T-helper 17 cell (primary cell): ENCODE measurements at regions not wholly inside any gene's neighbourhood (a gene's known extent, or its start where the extent isn't known, plus 50 kb on each side); places are given as distances from the start of the nearest gene placed in this dataset.
"Not testable (repeated sequence)": the region's sequence is repeated elsewhere in the genome, so short reads cannot be mapped to it uniquely, and the experiment has no call there.

Experiments
- ATAC-seq: fragments of 150-1000 bp; cut with Tn5 transposase; 2 replicates; pipeline ENCODE4 v1.10.0; 2021; ENCODE audit warnings: mild to moderate bottlenecking, moderate library complexity
- DNase-seq, 3 donors: peaks; one replicate each; pipeline versions ENCODE4 v3.0.0 to v3.0.0-alpha.2; 2020 to 2021
- H3K9me3 ChIP-seq: one replicate; pipeline ENCODE4 v1.7.0; 2013; ENCODE audit warnings: low read length, mild to moderate bottlenecking; ENCODE audit not compliant: control insufficient read depth, poor library complexity, severe bottlenecking
- H3K27ac Mint-ChIP-seq: one replicate; pipeline ENCODE4 v1.8.0; 2022; ENCODE audit warnings: mild to moderate bottlenecking, moderate library complexity, mixed read lengths
- H3K27me3 Mint-ChIP-seq: one replicate; pipeline ENCODE4 v1.8.0; 2022; ENCODE audit warnings: mixed read lengths
- H3K36me3 Mint-ChIP-seq: one replicate; pipeline ENCODE4 v1.8.0; 2022; ENCODE audit warnings: low read depth, mixed read lengths
- H3K4me1 Mint-ChIP-seq: one replicate; pipeline ENCODE4 v1.8.0; 2022; ENCODE audit warnings: mild to moderate bottlenecking, mixed read lengths
- H3K4me3 Mint-ChIP-seq: one replicate; pipeline ENCODE4 v1.8.0; 2022; ENCODE audit warnings: mild to moderate bottlenecking, moderate library complexity, mixed read lengths

- ATAC-seq (no peak), DNase-seq (peak in 1 of 3 donors; percentile 14)
- Mint-ChIP-seq H3K27ac (peak overlapping the region; percentile 96), H3K27me3 (peaks cover 33% of the 10 kb centered on the region), H3K36me3 (no peaks in the 10 kb centered on the region), H3K4me3 (peak overlapping the region; percentile 87), H3K4me1 (peaks cover 41% of the 10 kb centered on the region)
- H3K9me3 ChIP-seq = no peaks in the 10 kb centered on the region
These were observed 113.2 kb downstream of the KCNRG start for GRCh38 chr13:50128428-50128931.

GRCh38 chr13:50129081-50129705 is 113.9 kb downstream of the KCNRG start:
- ATAC-seq (no peak), DNase-seq (peak in 1 of 3 donors; percentile 11)
- Mint-ChIP-seq H3K27ac (peak overlapping the region; percentile 96), H3K36me3 (peaks cover 3% of the 10 kb centered on the region), H3K4me1 (peaks cover 37% of the 10 kb centered on the region), H3K4me3 (peak overlapping the region; percentile 87), H3K27me3 (peaks cover 39% of the 10 kb centered on the region)
- H3K9me3 ChIP-seq = no peaks in the 10 kb centered on the region

GRCh38 chr13:50129706-50130122 is 114.5 kb downstream of the KCNRG start:
- ATAC-seq = no peak

GRCh38 chr13:50130123-50130946 is 115.1 kb downstream of the KCNRG start:
- H3K9me3 ChIP-seq = no peaks in the 10 kb centered on the region
- peak; percentile 8 for ATAC-seq

More at GRCh38 chr13:50129706-50130122, 114.5 kb downstream of the KCNRG start:
- Mint-ChIP-seq H3K27ac (peak overlapping the region; percentile 96), H3K4me3 (peak overlapping the region; percentile 87), H3K27me3 (peaks cover 44% of the 10 kb centered on the region), H3K36me3 (peaks cover 3% of the 10 kb centered on the region), H3K4me1 (peaks cover 37% of the 10 kb centered on the region)
- no peak for DNase-seq
- H3K9me3 ChIP-seq = no peaks in the 10 kb centered on the region

GRCh38 chr13:50131920-50132903 is 117.0 kb downstream of the KCNRG start:
- peaks cover 30% of the 10 kb centered on the region for H3K4me1 Mint-ChIP-seq
- DNase-seq (peak in 2 of 3 donors; percentile 5 to 21), ATAC-seq (peak; percentile 17)
- H3K27ac Mint-ChIP-seq = peak overlapping the region; percentile 96
- no peaks in the 10 kb centered on the region for H3K9me3 ChIP-seq
- H3K4me3 Mint-ChIP-seq = peak overlapping the region; percentile 82
- H3K27me3 Mint-ChIP-seq = peaks cover 45% of the 10 kb centered on the region
- peaks cover 3% of the 10 kb centered on the region for H3K36me3 Mint-ChIP-seq

More at GRCh38 chr13:50130123-50130946, 115.1 kb downstream of the KCNRG start:
- DNase-seq = peak in 2 of 3 donors; percentile 22 to 33
- Mint-ChIP-seq H3K27ac (peak overlapping the region; percentile 96), H3K4me3 (peak overlapping the region; percentile 87), H3K4me1 (peaks cover 37% of the 10 kb centered on the region), H3K36me3 (peaks cover 3% of the 10 kb centered on the region), H3K27me3 (peaks cover 45% of the 10 kb centered on the region)

GRCh38 chr13:50132904-50133357 is 117.7 kb downstream of the KCNRG start:
- H3K27ac Mint-ChIP-seq = peak overlapping the region; percentile 96
- peaks cover 51% of the 10 kb centered on the region for H3K27me3 Mint-ChIP-seq
- ATAC-seq (no peak), DNase-seq (no peak)
- peak overlapping the region; percentile 82 for H3K4me3 Mint-ChIP-seq
- peaks cover 30% of the 10 kb centered on the region for H3K4me1 Mint-ChIP-seq
- no peaks in the 10 kb centered on the region for H3K9me3 ChIP-seq
- peaks cover 3% of the 10 kb centered on the region for H3K36me3 Mint-ChIP-seq

GRCh38 chr13:50133358-50133953 is 118.2 kb downstream of the KCNRG start:
- H3K4me3 Mint-ChIP-seq = no peak overlapping the region
- H3K27ac Mint-ChIP-seq = no peak overlapping the region
- H3K9me3 ChIP-seq = no peaks in the 10 kb centered on the region
- H3K36me3 Mint-ChIP-seq = peaks cover 3% of the 10 kb centered on the region
- peaks cover 49% of the 10 kb centered on the region for H3K27me3 Mint-ChIP-seq
- ATAC-seq = no peak
- peaks cover 26% of the 10 kb centered on the region for H3K4me1 Mint-ChIP-seq
- no peak for DNase-seq

GRCh38 chr13:50136226-50136625 is 121.0 kb downstream of the KCNRG start:
- Mint-ChIP-seq H3K4me1 (peaks cover 13% of the 10 kb centered on the region), H3K27me3 (peaks cover 36% of the 10 kb centered on the region), H3K4me3 (no peak overlapping the region), H3K36me3 (peaks cover 3% of the 10 kb centered on the region), H3K27ac (no peak overlapping the region)
- ATAC-seq (no peak), DNase-seq (no peak)
- no peaks in the 10 kb centered on the region for H3K9me3 ChIP-seq

- Mint-ChIP-seq H3K27ac (no peak overlapping the region), H3K27me3 (peaks cover 31% of the 10 kb centered on the region), H3K4me1 (peaks cover 12% of the 10 kb centered on the region), H3K36me3 (peaks cover 3% of the 10 kb centered on the region), H3K4me3 (no peak overlapping the region)
- ATAC-seq = no peak
- H3K9me3 ChIP-seq = no peaks in the 10 kb centered on the region
- DNase-seq = no peak
These were observed 121.4 kb downstream of the KCNRG start for GRCh38 chr13:50136678-50137077.

- not testable (repeated sequence) for H3K27me3 Mint-ChIP-seq, H3K36me3 Mint-ChIP-seq, DNase-seq, H3K27ac Mint-ChIP-seq, H3K9me3 ChIP-seq, H3K4me1 Mint-ChIP-seq, H3K4me3 Mint-ChIP-seq, ATAC-seq
These were observed 124.2 kb downstream of the KCNRG start for GRCh38 chr13:50139435-50139934.

- Mint-ChIP-seq H3K36me3 (no peaks in the 10 kb centered on the region), H3K4me1 (peaks cover 3% of the 10 kb centered on the region), H3K27ac (no peak overlapping the region), H3K27me3 (peaks cover 6% of the 10 kb centered on the region), H3K4me3 (no peak overlapping the region)
- no peak for DNase-seq
- no peak for ATAC-seq
- no peaks in the 10 kb centered on the region for H3K9me3 ChIP-seq
These were observed 124.9 kb downstream of the KCNRG start for GRCh38 chr13:50140153-50140552.
